ENCODE measurements at regions not wholly inside any gene's neighbourhood (a gene's known extent, or its start where the extent isn't known, plus 50 kb on each side); places are given as distances from the start of the nearest gene placed in this dataset.

DNA sequence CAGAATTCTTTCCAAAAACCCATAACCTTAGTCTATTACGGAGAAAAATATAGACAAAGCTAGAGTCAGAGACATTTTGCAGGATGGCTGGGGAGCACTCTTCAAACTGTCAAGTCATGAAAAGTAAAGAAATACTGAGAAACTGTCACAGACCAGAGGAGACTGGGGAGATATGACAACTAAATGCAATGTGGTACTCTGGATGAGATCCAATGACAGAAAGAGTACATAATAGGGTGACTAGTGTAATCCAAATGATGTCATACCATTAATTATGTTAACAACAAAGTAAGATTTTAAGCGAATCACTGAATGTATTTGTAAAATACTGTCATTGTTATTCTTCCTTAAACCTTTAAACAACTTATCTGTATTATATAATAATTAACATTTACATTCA is 393.8 kb downstream of the LIG4 start:
- no peak overlapping the region for H3K4me3 ChIP-seq (ENCODE audit: low read depth, low read length)
- no peak for TF ChIP-seq MYC (IDR thresholded peaks at IDR 0.05; ENCODE audit: low read depth, low read length)
- TF ChIP-seq CTCF (IDR thresholded peaks at IDR 0.05; ENCODE audit: low read depth, low read length), result no peak
- no peak for TF ChIP-seq MAX (IDR thresholded peaks at IDR 0.05; ENCODE audit: low read depth, low read length)
- no peak for TF ChIP-seq POLR2A (IDR thresholded peaks at IDR 0.05; ENCODE audit: extremely low read depth, insufficient read length)
- DNase-seq (ENCODE audit: low read depth), result no peak

GRCh38 chr13:107819071-107819470 is 396.3 kb downstream of the LIG4 start:
- no peak for TF ChIP-seq POLR2A (IDR thresholded peaks at IDR 0.05; ENCODE audit: extremely low read depth, insufficient read length)
- no peak for TF ChIP-seq MAX (IDR thresholded peaks at IDR 0.05; ENCODE audit: low read depth, low read length)
- TF ChIP-seq MYC (IDR thresholded peaks at IDR 0.05; ENCODE audit: low read depth, low read length), result no peak
- TF ChIP-seq CTCF (IDR thresholded peaks at IDR 0.05; ENCODE audit: low read depth, low read length), result no peak
- no peak for DNase-seq (ENCODE audit: low read depth)
- H3K4me3 ChIP-seq (ENCODE audit: low read depth, low read length), result no peak overlapping the region

DNA sequence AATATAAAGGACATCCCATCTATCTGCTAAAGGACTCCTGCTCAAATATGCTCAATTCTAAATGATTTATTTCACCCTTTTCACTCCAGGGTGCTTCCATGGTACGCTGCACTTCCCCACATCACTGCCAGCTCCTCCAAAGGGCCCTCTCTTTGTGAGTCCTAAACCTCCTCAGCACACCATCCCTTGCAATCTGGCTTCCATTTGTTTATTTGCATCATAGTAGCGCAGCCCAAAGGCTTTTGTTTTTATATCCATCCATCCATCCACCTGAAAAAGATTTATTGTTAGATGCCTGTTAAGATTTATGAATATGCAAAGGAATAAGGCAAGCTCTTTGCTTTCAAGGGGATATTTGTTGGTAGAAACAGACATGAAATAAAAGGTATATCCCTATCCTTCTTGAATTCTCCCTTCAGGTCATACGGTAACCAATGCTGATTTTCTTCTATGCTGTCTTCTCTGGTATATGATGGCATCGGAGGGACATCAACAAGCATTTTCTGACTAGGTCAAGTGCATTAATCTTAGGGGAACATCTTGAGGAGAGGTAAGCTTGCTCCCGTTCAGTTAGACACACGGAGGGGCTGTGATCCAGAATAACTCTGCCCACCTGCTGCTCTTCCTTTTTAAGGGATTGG is 397.6 kb downstream of the LIG4 start:
- TF ChIP-seq MAX (IDR thresholded peaks at IDR 0.05; ENCODE audit: low read depth, low read length), result no peak
- no peak for TF ChIP-seq POLR2A (IDR thresholded peaks at IDR 0.05; ENCODE audit: extremely low read depth, insufficient read length)
- TF ChIP-seq MYC (IDR thresholded peaks at IDR 0.05; ENCODE audit: low read depth, low read length), result no peak
- TF ChIP-seq CTCF (IDR thresholded peaks at IDR 0.05; ENCODE audit: low read depth, low read length), result no peak
- DNase-seq (ENCODE audit: low read depth), result no peak
- no peak overlapping the region for H3K4me3 ChIP-seq (ENCODE audit: low read depth, low read length)

GRCh38 chr13:107812014-107812412 is 403.3 kb downstream of the LIG4 start:
- H3K4me3 ChIP-seq (ENCODE audit: low read depth, low read length), result no peak overlapping the region
- DNase-seq (ENCODE audit: low read depth), result no peak
- TF ChIP-seq MYC (IDR thresholded peaks at IDR 0.05; ENCODE audit: low read depth, low read length) (no peak), CTCF (IDR thresholded peaks at IDR 0.05; ENCODE audit: low read depth, low read length) (no peak), MAX (IDR thresholded peaks at IDR 0.05; ENCODE audit: low read depth, low read length) (no peak), POLR2A (IDR thresholded peaks at IDR 0.05; ENCODE audit: extremely low read depth, insufficient read length) (no peak)

DNA sequence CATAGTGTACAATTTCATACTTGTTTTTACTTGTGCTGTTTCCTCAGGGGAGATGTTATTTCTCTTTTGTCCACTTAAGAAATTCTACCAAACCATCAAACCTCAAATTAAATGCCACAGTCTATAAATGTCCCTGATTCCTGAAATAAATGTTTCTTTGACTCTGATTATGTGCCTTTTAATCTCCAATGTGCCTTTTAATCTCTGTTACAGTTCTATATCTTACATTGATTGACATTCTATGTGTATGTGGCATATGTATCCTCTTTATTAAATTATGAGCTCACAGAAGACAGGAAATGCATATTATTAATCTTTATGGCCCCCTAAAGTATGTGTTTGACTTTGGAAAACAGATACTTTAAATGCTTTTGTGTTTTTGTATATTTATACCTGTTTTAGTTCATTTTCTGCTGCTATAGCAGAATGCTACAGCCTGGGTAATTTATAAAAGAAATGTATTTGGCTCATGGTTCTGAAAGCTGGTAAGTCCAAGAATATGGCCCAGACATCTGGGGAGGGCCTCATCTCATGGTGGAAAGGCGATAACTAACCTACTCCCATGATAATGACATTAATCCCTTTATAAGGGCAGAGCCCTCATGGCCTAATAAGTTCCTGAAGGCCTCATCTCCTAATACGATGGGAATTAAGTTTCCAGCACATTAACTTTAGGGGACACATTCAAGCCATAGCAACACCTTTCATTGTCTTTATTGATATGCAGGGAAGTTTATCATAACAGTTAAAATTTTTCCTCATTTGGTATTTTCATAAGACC is 403.9 kb downstream of the LIG4 start:
- TF ChIP-seq MYC (IDR thresholded peaks at IDR 0.05; ENCODE audit: low read depth, low read length), result no peak
- TF ChIP-seq MAX (IDR thresholded peaks at IDR 0.05; ENCODE audit: low read depth, low read length), result no peak
- no peak for TF ChIP-seq CTCF (IDR thresholded peaks at IDR 0.05; ENCODE audit: low read depth, low read length)
- no peak for TF ChIP-seq POLR2A (IDR thresholded peaks at IDR 0.05; ENCODE audit: extremely low read depth, insufficient read length)
- H3K4me3 ChIP-seq (ENCODE audit: low read depth, low read length), result no peak overlapping the region
- DNase-seq (ENCODE audit: low read depth), result no peak

All from NB4 (cell line).